Fibroblast of lung (primary cell): ENCODE measurements at regions not wholly inside any gene's neighbourhood (a gene's known extent, or its start where the extent isn't known, plus 50 kb on each side); places are given as distances from the start of the nearest gene placed in this dataset.

ENCODE experiments used
- DNase-seq, 2 donors: peaks; one replicate each; pipeline versions ENCODE4 v3.0.0 to v3.0.0-alpha.2; 2010; ENCODE audit warnings: low read depth in 2 of 2
- H2AFZ ChIP-seq: 2 replicates; pipeline ENCODE4 v1.5.1; 2012; ENCODE audit warnings: low read length, control low read depth, inconsistent platforms
- H3K27ac ChIP-seq: 2 replicates; pipeline ENCODE4 v1.5.1; 2011; ENCODE audit warnings: low read length, control low read depth; ENCODE audit not compliant: insufficient read depth
- H3K27me3 ChIP-seq: 2 replicates; pipeline ENCODE4 v1.5.1; 2011; ENCODE audit warnings: mild to moderate bottlenecking, low read length; ENCODE audit not compliant: control insufficient read depth, insufficient read depth
- H3K36me3 ChIP-seq: 2 replicates; pipeline ENCODE4 v1.5.1; 2011; ENCODE audit warnings: low read length; ENCODE audit not compliant: control insufficient read depth, insufficient read depth
- H3K4me1 ChIP-seq: 2 replicates; pipeline ENCODE4 v1.5.1; 2011; ENCODE audit warnings: low read length; ENCODE audit not compliant: control insufficient read depth, insufficient read depth; ENCODE audit errors: extremely low read depth
- H3K4me2 ChIP-seq: 2 replicates; pipeline ENCODE4 v1.5.1; 2011; ENCODE audit warnings: low read length, control low read depth; ENCODE audit not compliant: insufficient read depth; ENCODE audit errors: extremely low read depth
- H3K4me3 ChIP-seq, 4 experiments: fragments of 200-600 bp in 1 of 4; sonication (generic) in 1 of 4; replicated peaks in 1 of 4; 2 replicates each; pipeline ENCODE4 v1.5.1; 2011 to 2016; ENCODE audit warnings: low read length in 4 of 4, low read depth in 3 of 4, mild to moderate bottlenecking in 3 of 4, control low read depth in 2 of 4, inconsistent platforms in 1 of 4, mixed read lengths in 1 of 4; ENCODE audit not compliant: insufficient read depth in 1 of 4; ENCODE audit errors: control extremely low read depth in 1 of 4
- H3K79me2 ChIP-seq: 2 replicates; pipeline ENCODE4 v1.5.1; 2012; ENCODE audit warnings: mild to moderate bottlenecking, low read length, inconsistent platforms; ENCODE audit not compliant: control insufficient read depth, insufficient read depth
- H3K9ac ChIP-seq: 2 replicates; pipeline ENCODE4 v1.5.1; 2011; ENCODE audit warnings: mild to moderate bottlenecking, low read length, control low read depth; ENCODE audit not compliant: insufficient read depth
- H3K9me3 ChIP-seq: 2 replicates; pipeline ENCODE4 v1.5.1; 2012; ENCODE audit warnings: low read depth, low read length; ENCODE audit not compliant: control insufficient read depth, insufficient read depth
- H4K20me1 ChIP-seq: 2 replicates; pipeline ENCODE4 v1.5.1; 2011; ENCODE audit warnings: low read length; ENCODE audit not compliant: control insufficient read depth, insufficient read depth; ENCODE audit errors: extremely low read depth
- EZH2 ChIP-seq: IDR thresholded peaks from 2 replicates; pipeline ENCODE4 v1.5.1; 2012; ENCODE audit warnings: low read length, control low read depth, mild to moderate bottlenecking; ENCODE audit errors: missing control alignments
- TF ChIP-seq, protein P1 (sequence below), 2 donors: IDR thresholded peaks in 1 of 2; conservative IDR thresholded peaks in 1 of 2; 1 replicate in 1 of 2; 2 replicates in 1 of 2; pipeline ENCODE4 v1.5.1; 2011 to 2012; ENCODE audit warnings: low read length in 2 of 2, control low read depth in 1 of 2, inconsistent platforms in 1 of 2, low read depth in 1 of 2, mild to moderate bottlenecking in 1 of 2

DNA sequence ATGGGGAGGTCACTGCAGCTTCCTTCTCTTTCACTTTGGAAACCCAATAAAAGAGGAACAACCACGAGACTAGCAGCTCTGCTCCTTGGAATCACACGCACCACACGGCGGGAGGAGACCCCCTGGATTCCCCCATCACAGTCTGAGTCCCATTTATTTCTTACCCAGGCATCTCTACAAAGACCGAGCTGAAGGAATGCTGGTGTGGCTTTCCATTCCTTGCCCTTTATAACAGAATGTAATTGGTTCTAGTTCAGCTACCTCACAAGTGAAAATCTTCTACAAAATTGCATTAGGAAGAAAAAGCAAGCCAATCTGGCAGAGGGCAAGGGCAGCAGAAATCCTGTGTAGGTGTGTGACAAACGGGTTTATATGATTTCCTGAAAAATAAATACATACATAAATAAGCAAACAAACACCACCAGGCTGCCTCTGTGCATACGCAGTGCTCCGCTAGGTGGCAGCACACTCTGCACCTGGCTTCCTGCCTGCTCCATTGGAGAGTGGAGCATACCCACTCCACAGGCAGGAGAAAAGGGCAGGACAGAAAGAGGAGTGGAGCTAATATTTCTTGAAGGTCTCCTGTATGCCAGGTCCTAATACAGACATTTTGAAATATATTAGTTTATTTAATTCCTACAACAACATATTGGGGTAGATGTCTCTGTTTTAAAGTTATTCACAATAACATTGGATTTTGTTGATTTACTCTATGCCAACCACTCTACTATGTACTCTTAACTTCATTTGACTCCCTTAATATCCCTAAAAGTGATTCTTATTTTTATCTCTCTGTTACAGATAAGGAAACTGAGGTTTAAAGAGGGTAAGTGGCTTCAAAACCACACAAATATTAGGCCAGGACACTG, 673.1 kb downstream of the KCNA4 start:
- no peaks in the 10 kb centered on the region for H3K36me3 ChIP-seq
- peak; percentile 25 to 34 for DNase-seq
- no peaks in the 10 kb centered on the region for H3K9me3 ChIP-seq
- H3K27me3 ChIP-seq, result no peaks in the 10 kb centered on the region
- TF ChIP-seq EZH2, result no peak
- TF ChIP-seq, protein P1, sequence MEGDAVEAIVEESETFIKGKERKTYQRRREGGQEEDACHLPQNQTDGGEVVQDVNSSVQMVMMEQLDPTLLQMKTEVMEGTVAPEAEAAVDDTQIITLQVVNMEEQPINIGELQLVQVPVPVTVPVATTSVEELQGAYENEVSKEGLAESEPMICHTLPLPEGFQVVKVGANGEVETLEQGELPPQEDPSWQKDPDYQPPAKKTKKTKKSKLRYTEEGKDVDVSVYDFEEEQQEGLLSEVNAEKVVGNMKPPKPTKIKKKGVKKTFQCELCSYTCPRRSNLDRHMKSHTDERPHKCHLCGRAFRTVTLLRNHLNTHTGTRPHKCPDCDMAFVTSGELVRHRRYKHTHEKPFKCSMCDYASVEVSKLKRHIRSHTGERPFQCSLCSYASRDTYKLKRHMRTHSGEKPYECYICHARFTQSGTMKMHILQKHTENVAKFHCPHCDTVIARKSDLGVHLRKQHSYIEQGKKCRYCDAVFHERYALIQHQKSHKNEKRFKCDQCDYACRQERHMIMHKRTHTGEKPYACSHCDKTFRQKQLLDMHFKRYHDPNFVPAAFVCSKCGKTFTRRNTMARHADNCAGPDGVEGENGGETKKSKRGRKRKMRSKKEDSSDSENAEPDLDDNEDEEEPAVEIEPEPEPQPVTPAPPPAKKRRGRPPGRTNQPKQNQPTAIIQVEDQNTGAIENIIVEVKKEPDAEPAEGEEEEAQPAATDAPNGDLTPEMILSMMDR (conservative IDR thresholded peaks at IDR 0.05 in 1 of 2, IDR thresholded peaks at IDR 0.05 in 1 of 2; ENCODE audit: low read depth in 1 of 2, low read length in 2 of 2), result peak; percentile 76 to 95
- no peak overlapping the region for H3K4me3 ChIP-seq
- H3K4me2 ChIP-seq, result no peak overlapping the region
- H3K79me2 ChIP-seq, result no peaks in the 10 kb centered on the region
- H3K4me1 ChIP-seq, result no peaks in the 10 kb centered on the region
- H3K9ac ChIP-seq, result no peak overlapping the region
- H3K27ac ChIP-seq, result no peak overlapping the region
- no peak overlapping the region for H2AFZ ChIP-seq
- H4K20me1 ChIP-seq, result no peaks in the 10 kb centered on the region

DNA sequence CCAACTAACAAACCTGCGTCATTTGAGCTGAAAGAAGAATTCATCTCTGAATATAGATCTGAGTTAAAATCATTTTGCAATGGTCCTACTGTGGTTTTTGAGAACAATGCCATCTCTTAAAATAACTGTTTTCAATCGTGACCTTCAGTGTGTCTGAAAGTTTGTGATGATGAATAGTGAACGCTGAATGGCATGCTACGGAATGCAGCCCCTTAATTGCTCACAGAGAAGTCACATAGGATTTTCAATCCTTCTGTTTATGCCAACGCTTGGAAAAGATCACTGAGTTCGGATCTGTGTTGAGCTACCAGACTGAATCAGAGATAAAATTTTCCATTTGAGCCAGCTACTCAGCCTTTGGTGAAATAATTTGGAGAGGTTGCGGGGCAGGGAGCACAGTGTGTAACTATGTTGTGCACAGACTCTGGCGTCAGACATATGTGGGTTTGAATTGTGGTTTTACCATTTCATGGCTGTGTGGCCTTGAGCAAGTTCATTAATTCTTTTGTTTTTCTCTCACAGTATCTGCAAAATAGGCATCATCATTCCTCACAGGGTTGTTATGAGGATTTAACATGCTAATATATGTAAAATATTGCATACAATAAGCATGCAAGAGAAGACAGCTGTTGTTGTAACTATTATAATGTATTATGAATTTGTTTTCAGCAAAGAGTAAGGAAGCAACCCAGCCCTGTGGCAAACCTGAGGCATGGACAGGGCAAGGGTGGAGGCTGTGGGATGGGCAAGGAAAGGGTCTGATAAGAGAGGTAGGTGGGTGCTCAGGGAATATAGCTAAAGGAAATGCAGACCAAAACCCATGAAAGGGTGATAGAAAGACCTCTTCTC, 679.9 kb downstream of the KCNA4 start:
- TF ChIP-seq EZH2, result no peak
- TF ChIP-seq, protein P1 (conservative IDR thresholded peaks at IDR 0.05 in 1 of 2, IDR thresholded peaks at IDR 0.05 in 1 of 2; ENCODE audit: low read depth in 1 of 2, low read length in 2 of 2), result no peak
- Histone ChIP-seq H3K4me1 (no peaks in the 10 kb centered on the region), H2AFZ (no peak overlapping the region), H3K27me3 (no peaks in the 10 kb centered on the region), H3K4me3 (no peak overlapping the region), H3K36me3 (no peaks in the 10 kb centered on the region), H3K9me3 (no peaks in the 10 kb centered on the region), H3K79me2 (no peaks in the 10 kb centered on the region), H3K27ac (no peak overlapping the region), H3K9ac (no peak overlapping the region), H3K4me2 (no peak overlapping the region), H4K20me1 (no peaks in the 10 kb centered on the region)
- DNase-seq, result peak; percentile 13 to 89

DNA sequence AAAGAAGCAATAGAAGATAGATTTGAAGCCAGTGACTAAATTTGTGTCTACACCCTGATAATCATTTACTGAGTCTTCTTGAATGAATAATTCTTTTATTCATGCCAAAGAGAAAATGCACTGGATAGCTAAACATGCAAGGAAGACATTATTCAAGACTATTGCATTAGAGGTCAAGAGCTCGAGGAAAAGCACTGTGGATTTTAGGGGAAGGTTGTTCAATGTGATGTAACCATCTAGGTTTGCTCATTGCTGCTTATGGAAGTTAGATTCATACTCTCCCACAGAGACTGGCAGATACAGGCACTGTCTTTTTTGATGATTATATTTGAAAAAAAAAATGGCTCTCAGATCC, 682.1 kb downstream of the KCNA4 start:
- H3K4me1 ChIP-seq, result no peaks in the 10 kb centered on the region
- H2AFZ ChIP-seq, result no peak overlapping the region
- no peaks in the 10 kb centered on the region for H3K36me3 ChIP-seq
- no peaks in the 10 kb centered on the region for H3K27me3 ChIP-seq
- DNase-seq, result no peak
- no peaks in the 10 kb centered on the region for H3K9me3 ChIP-seq
- H3K4me3 ChIP-seq, result no peak overlapping the region
- H3K4me2 ChIP-seq, result no peak overlapping the region
- H3K27ac ChIP-seq, result no peak overlapping the region
- no peak overlapping the region for H3K9ac ChIP-seq
- no peak for TF ChIP-seq EZH2
- TF ChIP-seq, protein P1 (conservative IDR thresholded peaks at IDR 0.05 in 1 of 2, IDR thresholded peaks at IDR 0.05 in 1 of 2; ENCODE audit: low read depth in 1 of 2, low read length in 2 of 2), result no peak
- H3K79me2 ChIP-seq, result no peaks in the 10 kb centered on the region
- H4K20me1 ChIP-seq, result no peaks in the 10 kb centered on the region
